CD4-positive, alpha-beta T cell treated with Interleukin-17A for 1 hour (primary cell): ENCODE measurements at regions not wholly inside any gene's neighbourhood (a gene's known extent, or its start where the extent isn't known, plus 50 kb on each side); places are given as distances from the start of the nearest gene placed in this dataset.
"Not testable (repeated sequence)": the region's sequence is repeated elsewhere in the genome, so short reads cannot be mapped to it uniquely, and the experiment has no call there.

Source experiments
- DNase-seq: peaks from one replicate; pipeline ENCODE4 v3.0.0-alpha.2; 2020

DNA sequence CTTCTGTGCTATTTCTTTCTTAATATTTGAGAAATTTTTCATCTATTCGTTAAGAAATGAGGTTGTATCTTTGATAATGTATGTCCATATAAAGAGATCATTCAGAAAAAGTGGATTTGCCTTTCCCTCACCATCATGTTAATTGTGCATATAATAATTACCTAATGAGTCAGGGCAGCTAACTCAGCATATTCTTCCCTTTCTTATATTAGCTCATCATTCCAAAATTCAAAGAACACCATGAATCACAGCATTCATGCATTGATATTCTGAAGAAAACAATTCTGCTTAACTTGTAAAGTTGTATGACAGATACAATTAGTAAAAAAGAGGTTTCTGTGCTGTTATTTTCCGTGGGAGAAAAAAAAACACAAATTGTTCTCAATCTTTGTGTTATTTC is 630.6 kb downstream of the TLE1 start:
- no peak for DNase-seq

DNA sequence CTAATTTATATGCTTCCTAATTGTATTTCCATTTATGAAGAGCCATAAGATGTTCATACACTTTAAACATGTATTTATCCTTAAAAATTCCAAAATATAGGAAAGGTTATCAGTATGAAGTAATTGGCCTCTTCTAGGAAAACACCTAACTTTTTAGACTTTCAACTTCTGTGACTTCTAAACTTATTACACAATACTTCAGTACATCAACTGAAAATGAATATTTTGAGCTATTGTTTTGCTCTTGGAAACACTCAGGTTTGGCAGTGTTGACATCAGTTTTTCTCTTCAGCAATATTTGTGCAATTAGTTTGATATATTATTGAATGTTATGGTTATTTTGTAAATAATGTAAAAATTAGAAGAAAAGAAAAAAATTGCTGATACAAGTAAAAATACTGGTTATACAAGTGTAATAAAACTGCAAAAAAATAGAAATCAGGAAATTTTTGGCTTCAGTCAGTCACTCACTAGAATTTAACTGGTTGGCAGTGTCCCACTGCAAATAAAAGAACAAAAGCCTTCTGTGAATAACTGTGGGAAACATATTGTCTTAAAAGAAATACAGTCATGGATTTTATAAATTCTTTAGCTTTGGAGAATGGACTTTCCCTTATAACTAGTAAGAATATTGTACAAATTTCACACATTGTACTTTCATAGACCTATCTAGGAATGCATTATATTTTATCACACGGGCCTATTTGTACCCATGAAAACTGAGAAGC is 635.9 kb downstream of the TLE1 start:
- DNase-seq: no peak

DNA sequence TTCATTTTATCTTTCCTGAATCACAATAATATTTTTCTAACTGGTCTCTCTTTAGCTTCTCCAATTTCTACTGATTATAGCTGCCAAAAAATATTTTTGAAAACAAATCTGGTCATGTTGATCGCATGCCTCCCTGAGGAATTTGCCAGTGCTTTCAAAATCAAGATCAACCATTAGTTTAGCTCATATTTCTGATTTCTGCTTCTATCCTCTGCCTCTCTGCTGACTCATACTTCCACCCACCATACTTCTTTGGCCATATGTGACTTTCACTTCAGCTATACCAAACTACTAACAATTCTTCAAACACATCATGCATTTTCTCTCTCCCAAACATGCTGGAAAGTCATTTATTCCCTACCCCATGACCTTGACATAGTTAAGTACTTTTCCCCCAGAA is 636.5 kb downstream of the TLE1 start:
- DNase-seq: no peak

DNA sequence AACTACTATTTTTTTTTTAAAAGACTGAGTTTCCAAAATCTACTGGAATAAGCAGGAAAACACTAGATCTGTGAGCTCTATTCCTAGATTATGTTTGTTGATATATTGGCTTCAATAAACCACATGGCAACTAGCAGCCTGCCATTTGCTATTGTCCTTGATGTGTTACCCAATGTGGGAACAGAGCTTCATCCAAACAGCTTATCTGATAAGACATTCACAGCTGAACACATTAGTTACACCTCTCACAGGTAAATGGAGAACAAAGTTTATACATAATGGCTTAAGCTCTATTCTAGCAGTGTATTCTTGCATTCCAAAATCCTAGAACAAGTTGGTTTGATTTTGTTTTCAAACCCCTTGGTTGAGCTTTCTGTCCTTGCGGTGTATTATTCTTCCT is 642.1 kb downstream of the TLE1 start:
- no peak for DNase-seq

DNA sequence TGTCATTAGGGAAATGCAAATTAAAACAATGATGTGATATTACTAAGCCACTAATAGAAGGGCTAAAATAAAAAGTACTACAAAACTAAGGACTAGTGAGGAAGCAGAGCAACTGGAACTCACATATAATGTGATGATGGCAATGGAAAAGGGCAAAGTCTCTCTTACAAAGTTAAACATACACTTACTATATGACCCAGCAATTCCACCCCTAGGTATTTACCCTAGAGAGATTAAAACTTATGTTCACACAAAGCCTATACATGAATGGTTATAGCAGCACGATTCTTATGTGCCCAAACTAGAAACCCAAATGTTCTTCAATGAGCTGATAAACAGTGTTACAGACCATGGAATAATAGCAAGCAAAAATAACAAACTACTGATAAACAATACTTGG is 643.7 kb downstream of the TLE1 start:
- no peak for DNase-seq

DNA sequence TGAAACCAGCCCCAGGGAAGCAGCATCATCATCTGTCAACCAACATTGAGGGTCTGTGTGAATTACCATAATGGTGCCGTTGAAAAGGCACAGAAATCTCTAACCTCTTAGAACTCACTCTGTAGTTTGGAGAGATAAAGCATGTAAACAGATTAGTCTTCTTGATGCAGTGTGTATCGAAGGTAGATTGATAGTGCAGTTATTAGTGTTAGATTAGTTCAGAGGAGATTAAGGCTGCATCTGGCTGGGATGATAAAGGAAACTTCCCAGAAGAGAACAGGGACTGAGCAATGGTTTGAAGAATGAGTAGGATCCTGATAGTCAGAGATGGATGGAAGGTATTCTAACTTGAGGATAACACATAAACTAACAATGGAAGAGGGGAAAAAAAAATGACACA is 651.5 kb downstream of the TLE1 start:
- no peak for DNase-seq

DNA sequence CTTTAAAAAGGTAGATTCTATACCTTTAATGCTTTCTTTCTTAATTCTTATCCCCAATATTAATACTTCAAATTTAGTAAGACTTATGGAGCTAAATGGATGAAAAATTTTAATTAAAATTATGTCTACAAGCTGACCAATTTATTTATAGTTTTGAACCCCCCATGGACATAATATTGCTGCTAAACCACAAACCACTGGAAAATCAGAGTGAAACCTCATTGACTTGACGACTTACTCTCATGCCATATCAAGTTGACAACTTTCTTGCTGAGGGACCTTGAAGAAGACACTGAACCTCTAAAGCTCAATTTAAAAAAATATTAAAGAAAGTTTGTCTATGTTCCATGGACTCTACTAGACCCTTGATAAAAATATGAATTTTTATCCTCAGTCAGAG is 653.7 kb downstream of the TLE1 start:
- no peak for DNase-seq

DNA sequence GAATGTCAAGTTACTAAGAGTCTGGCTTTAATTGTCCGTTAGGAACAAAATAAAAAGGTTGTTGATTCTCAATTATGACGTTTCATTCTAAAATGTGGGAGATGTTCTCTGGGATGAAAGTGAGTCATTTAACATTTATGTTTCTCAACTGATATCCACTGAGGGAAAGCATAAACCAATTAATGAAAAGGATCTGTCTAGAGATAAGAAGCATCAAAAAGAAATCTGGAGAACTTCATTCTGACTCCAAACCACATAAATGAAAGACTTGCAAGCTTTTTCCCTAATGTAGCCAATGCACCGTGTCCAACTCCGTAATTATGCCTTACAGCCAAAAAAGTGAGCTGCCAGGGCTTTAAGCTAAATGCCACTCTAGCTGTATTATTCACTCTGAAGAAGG is 654.2 kb downstream of the TLE1 start:
- DNase-seq: no peak

DNA sequence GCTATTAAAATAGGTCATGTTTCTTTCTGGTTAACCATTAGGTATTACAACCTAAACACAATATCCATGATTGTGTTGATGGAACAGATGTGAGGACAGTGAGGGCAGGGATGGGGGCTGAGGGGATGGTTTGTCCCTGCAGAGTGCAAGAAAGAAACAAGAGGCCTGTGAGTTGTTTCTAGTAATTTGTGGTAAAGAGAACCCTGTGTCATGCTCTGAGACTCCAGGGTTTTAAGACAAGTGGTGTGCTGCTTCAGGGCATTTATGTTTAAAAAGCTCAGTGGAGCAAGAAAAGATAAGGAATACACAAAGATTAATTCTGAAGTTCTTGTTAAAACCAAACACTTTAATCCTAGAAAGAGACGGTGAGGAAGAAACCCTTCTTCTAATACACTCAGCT is 656.5 kb downstream of the TLE1 start:
- no peak for DNase-seq

DNA sequence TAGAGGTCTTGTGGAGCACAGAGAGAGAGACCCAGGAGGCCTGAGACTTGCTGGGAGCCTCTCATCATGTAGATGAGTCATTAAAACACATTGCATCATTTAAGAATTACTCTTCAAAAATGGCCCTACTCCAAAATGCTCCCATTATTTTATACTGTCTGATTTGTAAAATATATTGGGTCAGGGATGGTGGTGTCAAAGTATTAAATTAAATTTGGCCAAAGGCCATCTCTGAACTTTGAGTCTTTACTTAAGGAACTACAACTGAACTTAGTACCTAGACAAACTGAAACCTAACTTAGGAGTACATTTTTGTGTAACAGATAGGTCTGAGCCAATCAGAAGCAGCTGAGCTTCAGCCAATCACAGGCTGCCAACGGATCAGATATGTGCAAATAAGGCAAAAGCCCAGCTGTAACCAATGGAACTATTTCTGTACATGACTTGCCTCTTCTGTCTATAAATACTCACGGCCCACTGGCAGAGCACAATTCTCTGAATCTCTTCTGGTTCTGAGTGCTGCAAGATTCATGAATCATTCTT is 657.2 kb downstream of the TLE1 start:
- no peak for DNase-seq

DNA sequence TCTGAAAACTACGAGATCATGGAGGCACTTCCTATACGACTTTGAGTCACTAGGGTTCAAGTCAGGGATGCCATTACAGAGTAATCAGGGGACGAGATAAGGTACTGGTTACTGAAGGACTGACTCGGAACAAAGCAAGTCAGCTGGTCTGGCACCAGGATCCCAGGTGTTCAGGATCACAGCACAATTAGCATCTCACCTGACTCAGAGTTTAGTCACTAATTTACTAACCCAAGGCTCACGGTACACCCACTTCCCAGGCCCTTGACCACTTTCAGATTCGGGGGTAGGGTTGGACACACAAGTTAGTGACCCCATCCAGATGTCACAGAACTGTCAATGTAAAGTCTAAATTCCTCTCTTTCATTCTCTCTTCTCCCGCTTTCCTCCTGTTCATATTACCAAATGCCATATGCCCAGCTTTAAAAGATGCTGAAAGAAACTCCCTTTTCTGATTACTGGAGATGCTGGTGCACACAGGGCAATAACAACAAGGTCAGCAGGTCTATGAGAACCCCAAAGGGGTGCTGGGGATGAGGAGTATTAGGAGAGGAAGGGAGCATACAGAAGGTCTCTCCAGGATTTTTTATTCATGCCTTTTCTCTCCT is 657.8 kb downstream of the TLE1 start:
- DNase-seq: no peak

DNA sequence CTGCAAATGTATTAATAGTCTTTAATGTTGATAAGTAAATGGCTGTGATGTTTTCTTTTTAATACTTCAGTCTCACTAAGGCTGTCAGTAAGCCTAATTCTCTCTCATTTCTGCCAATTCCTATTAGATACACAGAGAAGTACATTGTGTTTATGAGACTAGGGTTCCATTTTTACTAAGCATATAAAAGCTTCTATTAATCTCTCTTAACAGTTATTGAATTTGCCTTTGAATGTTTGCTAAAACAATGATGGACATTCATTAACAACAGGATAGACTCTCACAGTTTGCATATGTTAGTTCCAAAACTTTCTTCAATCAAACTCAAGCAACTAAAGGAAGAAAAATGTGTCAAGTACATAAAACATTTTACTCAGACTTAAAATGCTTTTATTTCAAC is 659.3 kb downstream of the TLE1 start:
- DNase-seq: no peak

DNA sequence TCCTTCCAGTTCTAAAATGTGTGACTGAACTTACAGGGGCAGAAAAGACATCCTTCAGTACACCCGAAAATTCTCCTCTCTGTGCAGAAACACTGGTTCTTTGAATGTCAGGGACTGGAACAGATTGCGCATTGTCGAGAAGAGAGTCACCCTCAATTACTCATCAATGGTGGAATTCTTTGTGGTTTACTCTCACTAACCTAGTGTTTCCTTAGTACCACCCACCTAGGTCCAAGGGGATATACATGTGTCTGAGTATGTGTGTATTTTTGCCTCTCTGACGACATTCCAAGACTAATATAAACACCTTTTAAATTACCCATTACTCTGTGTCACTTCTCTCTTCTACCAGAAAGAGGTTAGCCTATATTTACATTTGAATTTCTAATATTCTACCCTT is 660.8 kb downstream of the TLE1 start:
- DNase-seq: no peak

DNA sequence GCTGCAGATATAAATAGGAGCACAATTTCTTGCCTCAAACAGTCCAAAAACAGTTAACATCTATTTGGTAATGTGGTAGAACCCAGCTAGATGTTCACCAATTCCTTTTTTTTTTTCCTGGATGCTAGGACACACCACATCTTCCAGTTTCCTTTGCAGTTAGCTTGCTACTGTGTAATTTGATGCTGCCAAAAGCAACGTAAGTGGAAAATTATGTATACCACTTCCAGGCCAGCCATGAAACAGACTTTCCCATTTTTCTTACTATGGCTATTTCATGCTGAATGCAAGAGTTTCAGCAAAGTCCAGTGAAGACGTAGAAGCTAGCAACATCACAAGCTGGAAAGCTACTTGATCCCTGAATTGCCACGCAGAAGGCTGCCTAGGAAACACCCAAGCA is 667.2 kb downstream of the TLE1 start:
- DNase-seq: no peak

DNA sequence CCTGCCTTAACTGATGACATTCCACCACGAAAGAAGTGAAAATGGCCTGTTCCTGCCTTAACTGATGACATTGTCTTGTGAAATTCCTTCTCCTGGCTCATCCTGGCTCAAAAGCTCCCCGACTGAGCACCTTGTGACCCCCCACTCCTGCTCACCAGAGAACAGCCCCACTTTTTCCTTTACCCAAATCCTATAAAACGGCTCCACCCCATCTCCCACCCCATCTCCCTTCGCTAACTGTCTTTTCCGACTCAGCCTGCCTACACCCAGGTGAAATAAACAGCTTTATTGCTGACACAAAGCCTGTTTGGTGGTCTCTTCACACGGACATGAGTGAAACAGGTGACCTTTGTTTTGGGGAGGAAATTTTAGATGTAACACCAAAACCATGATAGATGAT is 674.4 kb downstream of the TLE1 start:
- not testable (repeated sequence) for DNase-seq

DNA sequence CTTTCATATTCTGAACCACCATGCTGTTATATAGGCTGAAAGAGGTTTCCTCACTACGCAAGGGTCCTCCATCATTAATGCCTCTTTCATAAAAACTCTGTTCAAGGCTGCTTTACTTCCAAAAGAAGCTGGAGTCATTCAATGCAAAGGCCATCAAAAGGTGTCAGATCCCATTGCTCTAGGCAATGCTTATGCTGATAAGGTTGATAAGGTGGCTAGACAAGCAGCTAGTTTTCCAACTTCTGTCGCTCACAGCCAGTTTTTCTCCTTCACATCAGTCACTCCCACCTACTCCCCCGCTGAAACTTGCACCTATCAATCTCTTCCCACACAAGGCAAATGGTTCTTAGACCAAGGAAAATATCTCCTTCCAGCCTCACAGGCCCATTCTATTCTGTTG is 676.2 kb downstream of the TLE1 start:
- DNase-seq: not testable (repeated sequence)

DNA sequence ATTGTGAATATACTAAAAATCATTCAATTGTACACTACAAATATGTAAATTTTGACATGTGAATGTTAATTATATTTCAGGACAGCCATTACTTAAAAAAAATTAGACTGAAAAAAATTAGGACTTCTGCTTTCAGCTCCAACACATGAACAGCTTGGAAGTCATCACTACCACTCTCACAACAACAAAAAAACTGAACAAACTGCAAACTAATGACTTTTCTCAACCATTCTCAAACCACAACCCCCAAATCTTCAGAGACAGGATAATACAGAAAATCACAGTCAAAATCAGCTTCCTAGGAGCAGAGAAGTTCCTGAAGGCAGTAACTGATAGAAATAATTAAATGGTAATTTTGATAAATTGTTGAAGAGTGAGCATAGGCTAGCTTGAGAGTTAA is 686.4 kb downstream of the TLE1 start:
- DNase-seq: no peak

DNA sequence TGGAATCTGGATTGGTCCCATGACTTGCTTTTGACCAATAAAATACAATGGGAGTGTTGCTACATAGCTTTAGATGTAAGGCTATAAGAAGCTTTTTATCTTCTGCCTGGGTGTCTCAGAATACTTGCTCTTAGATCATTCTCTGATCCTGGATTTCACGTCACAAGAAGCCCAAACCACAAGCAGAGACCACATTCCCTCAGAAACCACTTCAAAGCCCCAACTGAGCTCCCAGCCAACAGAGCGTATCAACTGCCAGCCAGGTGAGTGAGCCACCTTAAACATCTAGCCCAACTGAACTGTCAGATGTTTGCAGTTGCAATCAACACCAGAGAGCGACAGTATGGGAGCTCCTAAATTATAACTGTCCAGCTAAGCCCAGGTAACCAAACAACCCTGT is 687.1 kb downstream of the TLE1 start:
- DNase-seq: peak; percentile 12

DNA sequence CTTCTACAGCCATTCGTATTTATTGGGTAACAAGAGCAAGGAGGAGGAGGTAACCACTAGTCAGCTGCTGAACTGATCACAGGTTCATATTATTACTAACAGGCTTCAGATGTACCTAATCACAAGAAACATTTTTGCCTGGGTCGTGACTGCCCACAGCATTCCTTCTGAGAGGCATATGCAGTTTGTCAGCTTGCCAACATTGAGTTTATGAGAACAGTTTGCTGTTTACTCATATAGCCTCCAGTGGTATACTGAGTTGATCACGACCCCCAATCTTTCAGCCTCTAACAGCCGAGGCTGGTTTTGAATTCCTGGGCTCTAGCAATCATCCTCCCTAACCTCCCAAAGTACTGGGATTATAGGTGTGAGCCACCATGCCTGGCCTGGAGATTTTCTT is 693.6 kb downstream of the TLE1 start:
- no peak for DNase-seq

DNA sequence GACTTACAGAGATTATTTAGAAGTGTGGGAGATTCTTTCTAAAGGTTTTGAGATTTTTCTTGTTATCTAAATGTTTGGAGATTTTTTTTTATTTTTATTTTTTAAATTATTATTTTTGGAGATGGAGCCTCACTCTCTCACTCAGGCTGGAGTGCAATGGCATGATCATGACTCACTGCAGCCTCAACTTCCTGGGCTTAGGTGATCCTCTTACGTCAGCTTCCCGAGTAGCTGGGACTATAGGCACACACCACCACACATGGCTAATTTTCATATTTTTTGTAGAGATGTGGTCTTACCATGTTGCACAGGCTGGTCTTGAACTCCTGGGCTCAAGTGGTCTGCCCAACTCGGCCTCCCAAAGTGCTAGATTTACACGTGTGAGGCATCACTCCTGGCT is 694.5 kb downstream of the TLE1 start:
- DNase-seq: no peak

DNA sequence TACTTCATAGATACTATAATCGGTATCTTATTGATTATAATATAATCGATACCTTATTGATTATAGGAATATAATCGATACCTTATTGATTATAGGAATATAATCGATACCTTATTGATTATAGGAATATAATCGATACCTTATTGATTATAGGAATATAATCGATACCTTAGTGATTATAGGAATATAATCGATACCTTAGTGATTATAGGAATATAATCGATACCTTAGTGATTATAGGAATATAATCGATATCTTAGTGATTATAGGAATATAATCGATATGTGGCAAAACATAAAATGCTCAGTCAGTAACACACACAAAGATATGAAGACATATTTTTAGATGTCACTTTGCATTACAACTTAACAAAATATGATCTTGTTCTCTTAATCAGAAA is 703.8 kb downstream of the TLE1 start:
- not testable (repeated sequence) for DNase-seq

DNA sequence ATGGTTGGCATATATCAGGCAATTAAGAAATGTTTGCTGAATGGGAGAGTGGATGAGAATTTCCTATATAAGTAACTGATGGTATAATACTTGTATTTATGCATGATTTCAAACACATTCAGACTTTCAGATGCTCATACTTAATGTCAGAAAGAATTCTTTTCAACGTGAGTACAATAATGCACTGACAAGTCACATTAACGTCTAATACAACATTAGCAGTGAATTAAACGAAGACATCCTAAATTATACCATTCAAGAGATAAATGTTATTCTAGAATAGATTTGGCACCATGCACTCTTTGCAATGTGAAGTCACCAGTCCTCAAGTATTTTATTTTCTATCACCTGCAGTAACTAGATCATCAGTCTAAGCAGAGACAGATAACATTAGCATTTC is 712.9 kb downstream of the TLE1 start:
- DNase-seq: no peak

DNA sequence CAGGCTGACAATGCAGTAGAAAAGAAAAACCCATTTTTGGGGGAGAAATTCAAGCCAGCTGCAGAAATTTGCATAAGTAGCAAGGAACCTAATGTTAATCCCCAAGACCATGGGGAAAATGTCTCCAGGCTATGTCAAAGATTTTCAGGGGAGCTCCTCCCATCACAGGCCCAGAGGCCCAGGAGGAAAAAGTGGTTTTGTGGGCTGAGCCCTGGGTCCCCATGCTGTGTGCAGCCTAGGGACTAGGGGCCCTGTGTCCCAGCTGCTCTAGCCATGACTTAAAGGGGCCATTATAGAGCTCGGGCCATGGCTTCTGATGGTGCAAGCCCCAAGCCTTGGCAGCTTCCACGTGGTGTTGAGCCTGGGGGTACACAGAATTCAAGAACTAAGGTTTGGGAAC is 719.0 kb downstream of the TLE1 start:
- not testable (repeated sequence) for DNase-seq

DNA sequence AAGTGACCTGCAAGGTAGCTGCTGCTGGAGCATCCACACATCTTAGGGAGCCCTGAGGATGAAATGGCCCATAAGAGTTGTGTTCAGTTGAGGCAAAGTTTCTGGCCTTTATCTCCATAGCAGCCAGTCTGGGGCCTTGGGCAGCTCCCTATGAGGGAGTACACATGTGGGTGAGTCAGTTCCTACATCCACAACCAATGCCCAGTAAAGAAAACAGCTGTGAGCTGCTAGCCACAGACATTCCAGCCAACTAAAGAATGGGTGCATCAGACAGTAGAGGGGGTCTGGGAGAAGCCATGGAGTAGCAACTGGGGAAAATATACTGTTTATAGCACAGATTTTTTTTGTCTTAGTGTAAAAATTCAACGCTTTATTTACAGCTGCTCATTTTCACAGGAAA is 720.7 kb downstream of the TLE1 start:
- no peak for DNase-seq

DNA sequence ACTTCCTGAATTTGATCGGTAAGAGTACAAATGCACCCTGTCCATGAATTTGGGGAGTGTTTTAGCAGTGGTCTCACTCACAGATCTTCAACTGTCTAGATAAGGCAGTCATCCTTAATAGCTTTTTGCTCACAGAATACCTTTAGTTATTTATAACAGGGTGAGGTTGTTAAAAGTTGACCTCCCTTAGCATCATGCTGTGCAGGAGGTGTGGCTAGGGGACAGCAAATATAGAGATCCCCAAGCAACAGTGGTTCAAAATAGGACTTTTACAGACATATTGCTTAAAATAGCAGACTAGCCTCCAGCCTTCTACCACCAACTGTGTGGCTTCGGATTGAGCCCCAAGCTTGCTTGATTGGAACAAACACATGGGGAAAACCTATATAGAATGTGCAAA is 724.4 kb downstream of the TLE1 start:
- DNase-seq: no peak
